AG08395 (cell line): ENCODE measurements at regions not wholly inside any gene's neighbourhood (a gene's known extent, or its start where the extent isn't known, plus 50 kb on each side); places are given as distances from the start of the nearest gene placed in this dataset.

Source experiments
- DNase-seq: peaks from one replicate; pipeline ENCODE4 v3.0.0; 2012; ENCODE audit warnings: mixed read lengths, low spot score

DNA sequence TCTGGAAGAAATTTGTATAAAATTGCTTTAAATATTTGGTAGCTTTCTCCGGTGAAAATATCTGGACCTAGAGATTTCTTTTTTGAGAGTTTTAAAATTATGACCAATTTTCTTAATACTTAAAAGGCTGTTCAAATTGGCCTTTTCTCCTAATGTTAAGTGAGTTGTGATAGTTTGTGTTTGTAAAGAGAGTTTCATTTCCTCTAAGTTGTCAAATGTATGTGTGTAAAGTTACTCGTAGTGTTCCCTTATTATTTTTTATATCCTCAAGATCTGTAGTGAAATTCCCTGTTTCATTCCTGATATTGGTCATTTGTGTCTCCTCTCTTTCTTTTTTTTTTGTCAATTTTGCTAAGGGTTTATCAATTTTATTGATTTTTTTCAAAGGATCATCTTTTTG is 92.6 kb upstream of the CTNNB1 start:
- DNase-seq, result no peak

DNA sequence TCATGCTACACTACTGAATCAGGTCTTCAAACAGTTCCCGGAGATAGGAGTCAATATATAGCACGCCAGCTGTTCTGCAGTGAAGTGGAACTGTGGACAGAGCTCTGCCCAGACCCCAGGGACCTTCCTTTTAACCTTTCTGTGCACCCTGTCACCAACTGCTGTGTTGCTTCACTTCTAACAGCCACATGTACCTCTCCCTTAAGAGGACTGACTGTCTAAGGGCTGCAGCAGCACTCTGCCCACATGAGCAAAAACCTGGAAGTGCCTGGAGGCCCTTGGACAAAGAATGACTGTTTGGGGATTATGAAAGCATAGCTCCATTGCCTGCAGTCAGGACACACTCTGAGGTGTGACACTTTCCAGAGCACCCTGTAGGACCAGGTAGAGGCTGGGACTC is 88.3 kb upstream of the CTNNB1 start:
- DNase-seq, result no peak

DNA sequence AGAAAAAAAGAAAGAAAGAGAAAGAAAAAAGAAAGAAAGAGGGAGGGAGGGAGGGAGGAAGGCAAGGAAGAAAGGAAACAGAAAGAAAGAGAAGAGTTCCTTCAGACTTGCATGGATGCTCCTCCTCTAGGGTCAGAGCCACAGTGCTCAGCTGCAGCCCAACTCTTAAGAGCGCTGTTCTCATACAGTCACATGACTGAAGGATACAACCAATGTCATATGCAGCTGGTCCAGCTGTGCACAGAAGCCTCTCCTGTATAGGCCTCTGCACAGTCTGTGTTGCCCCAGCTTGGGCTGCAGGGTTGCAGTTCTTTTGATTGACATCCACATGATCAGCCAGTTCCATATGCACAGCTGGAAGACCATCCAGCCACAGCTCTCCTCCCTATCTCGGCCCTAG is 86.8 kb upstream of the CTNNB1 start:
- DNase-seq, result no peak

DNA sequence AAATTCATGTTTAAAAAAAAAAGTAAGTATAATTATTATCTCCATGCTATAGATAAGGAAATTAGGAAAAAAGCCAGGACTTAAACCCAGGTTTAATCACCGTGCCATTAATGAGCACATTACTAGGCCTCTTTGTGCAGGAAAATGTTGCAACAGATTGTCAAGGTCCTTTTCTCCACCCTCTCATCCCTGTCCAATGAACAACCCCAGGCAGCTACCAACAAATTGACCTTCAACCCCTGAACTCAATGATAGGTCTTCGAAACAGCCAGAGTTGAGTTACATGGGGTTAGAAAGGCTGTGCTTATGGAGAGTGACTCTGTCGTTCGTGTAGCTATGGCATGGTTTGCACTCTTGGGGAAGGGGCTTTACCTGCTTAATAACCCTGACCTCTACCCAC is 84.2 kb upstream of the CTNNB1 start:
- DNase-seq, result no peak

DNA sequence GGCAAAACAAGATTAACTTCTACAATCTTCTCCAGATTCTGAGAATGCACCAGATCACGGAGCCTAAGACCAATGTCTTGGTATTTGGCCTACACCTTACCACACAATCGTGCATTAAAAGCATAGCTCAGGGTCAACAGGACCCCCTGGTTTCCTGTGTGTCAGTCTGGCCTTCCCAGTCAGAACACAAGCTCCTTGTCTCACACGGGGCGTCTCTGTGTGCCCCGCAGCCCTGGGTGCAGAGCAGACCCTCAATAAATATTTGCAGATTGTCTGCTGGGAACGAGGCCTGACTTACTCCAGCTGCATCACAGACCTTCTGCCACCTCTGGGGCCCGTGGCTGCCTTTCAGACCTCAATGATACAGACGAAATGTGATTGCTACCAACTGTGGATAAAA is 82.5 kb upstream of the CTNNB1 start:
- DNase-seq, result no peak

DNA sequence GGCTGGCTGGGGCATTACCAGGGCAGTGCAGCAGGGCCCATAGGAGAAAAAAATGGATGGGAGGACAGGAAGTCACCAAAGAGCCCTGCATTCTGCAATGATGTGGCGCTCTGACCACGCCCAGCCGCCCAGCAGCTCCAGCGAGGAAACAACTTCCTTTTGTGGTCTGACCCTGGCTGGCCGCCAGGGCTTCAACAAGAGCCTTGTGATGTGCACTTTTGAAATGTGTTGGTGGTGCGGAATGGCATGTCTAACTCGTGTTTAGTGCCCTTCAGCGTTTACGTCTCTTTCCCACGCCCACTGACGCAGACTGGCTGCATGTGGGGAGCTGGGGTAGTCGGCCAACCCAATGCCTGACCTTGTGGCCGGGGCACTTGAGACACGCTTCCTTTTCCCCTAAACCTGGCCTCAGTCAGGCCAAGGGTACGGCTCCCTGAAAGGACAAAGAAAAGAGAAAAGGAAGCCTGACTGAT is 81.9 kb upstream of the CTNNB1 start:
- DNase-seq, result peak; percentile 80

DNA sequence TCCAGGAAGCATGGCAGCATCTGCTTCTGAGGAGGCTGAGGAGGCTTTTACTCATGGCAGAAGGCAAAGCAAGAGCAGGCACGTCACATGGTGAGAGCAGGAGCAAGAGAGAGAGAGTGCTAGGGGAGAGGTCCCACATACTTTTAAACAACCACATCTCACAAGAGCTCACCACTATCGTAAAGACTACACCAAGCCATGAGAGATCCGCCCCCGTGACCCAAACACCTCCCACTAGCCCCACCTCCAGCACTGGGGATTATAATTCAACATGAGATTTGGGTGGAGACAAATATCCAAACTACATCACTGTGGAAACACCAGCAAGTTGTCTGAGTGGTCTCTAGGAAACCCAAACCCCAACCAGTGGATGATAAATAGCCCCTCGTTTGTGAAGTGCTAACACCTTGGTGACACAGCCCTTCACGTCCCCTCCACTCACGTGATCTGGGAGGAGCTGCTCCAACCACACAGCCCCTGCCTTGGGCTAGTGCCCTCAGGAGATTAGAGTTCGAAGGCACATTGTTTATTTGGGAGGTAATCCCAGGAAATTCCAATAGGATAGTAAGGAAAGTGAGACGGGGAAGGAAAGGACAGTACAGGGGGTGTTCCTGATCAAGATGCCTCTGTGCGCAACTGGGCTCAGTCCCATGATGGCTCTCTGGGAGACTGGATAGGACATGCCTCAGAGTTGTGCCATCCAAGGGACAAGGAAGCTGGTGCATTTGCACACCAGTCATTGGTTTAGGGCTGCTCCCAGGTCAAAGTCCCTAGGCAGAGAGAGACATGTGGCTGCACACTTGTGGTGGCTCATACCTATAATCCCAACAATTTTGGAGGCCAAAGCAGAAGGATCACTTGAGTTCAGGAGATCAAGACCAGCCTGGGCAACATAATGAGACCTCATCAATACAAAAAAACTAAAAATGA is 80.6 kb upstream of the CTNNB1 start:
- DNase-seq, result no peak

DNA sequence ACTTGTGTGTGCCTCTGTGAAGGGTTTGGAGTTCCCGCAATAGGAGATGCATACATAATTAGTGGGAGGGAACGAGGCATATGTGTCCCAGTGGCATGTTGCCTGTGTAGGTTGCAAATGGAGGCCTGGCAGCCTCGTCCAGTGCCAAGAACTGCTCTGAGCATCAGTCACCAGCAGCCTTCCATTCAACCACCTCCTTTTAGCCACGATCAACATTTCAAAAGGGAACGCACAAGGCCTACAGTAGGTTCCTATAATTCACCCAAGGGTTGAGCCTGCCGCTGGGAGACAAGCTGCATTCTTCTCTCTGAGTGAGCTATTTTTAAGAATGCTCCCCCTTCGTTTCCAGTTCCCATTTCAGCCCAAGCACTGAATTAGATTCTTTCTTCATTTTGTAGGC is 78.8 kb upstream of the CTNNB1 start:
- no peak for DNase-seq

DNA sequence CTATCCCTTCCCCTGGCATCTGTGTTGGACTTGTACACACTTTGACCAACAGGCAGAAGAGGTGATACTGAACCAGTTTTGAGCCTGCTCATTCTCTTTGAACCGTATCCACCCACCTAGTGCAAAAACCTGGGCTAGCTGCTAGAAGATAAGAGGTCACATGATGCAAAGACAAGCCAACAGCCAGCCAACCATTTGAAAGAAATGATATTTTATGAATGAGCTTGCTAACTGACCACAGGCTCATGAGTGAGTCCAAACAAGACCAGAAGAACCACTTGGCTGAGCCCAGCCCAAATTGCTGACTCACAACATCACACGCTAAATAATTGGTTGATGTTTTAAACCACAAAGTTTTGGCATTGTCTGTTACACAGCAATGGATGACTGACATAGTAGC is 74.0 kb upstream of the CTNNB1 start:
- no peak for DNase-seq

DNA sequence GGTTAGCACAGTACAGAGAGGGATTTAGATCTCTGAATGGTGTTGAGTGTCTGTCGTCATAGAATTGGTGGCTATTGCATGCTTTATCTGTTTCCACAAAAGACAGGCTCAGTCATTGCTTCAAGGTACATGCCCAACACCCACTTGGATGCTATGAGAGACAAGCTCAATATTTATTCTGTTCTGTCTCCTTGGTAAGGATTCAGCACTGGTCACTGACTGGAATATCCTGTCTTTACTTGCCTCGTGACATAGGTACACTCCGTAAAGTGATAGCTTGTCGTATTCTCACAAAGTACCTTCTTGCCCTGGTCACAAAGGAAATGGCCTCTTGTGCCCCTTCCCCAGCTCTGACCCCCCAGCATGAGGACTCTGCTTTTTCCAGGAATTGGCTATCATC is 72.8 kb upstream of the CTNNB1 start:
- DNase-seq, result no peak

DNA sequence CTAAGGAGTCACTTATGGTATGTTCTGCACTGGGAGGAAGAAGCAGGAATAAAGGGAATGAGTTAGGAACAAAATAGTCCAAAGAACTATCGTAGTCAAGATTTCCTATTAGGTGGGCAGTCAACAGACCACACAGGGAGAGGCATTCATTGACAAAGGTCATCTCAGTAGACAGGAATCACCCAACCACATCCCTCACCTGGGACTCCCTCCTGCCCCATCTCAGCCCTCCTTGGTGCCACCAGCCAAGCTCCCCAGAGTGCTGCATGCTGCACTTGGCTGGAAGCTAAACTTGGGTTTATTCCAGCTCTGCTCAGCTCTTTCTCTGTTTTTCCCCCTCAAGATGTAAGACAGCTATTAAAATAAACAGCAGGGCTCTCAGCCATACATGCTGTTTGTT is 72.3 kb upstream of the CTNNB1 start:
- DNase-seq, result no peak

DNA sequence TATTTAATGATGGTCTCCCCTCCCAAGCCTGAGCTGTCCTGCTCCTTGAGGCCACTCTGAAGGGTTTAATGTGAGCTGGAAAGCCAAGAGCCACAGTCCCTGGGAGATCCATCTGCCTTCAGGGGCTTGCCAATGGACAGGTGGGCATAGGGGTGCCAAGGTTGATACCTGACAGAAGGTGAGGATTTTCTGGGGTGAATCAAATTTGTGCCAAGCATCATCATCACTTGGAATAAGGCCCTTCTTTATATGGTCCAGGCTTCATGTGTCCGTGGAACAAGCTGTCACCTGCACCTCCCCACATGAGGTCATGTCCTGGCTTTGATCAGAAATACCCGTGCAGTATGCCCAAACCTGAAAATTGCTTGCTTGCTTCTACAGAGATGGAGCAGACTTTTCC is 71.9 kb upstream of the CTNNB1 start:
- DNase-seq, result no peak

DNA sequence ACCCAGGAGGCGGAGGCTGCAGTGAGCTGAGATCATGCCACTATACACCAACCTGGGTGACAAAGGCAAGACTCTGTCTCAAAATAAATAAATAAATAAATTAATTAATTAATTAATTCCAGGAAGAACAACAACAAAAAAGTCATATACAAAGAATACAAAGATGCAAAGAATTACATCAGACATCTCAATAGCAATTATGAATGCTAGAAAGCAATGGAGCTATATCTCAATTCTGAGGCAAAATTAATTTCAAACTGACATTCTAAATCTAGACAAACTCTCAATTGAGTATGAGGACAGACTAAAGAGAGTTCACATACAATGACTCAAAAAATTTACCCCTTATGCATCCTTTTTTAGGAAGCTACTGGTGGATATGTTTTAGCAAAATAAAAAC is 69.6 kb upstream of the CTNNB1 start:
- DNase-seq, result no peak

DNA sequence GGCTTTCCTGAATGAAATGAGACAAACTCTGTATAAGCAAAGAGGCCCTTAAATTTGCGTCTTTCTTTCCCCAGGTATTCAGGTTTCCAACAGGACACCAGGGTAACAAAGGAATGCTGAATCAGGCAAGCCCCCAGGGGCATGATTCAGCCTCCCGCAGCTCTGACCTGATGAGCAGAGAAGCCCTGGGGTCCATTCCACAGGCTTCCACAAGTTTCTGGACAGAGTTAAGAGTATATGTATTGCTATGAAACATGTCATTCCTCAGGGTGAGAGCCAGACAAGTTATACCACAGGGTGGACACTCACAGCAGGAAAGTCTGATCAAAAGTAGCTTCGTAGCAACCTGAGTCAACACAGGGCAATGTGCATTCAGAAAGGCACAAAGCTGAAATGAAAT is 68.1 kb upstream of the CTNNB1 start:
- DNase-seq, result no peak

DNA sequence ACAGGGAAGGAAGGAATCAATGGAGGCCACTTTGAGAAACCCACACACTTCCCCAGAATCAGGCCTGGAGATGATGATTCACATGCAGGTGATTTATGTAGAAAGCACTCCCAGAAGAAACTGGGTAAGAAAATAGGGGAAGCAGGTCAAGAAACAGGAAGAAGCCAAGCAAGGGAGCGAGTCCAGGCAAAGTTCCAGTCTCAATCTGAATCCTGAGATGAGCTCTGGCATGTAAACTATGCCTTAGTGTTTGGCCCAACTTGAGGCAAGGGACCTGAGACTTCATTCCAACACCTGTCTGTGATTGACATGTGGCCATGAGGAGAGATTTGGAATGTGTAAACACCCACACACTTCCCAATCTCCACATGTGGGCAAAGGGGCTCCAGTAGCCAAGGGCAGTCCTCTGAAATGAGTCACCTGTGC is 61.6 kb upstream of the CTNNB1 start:
- no peak for DNase-seq

DNA sequence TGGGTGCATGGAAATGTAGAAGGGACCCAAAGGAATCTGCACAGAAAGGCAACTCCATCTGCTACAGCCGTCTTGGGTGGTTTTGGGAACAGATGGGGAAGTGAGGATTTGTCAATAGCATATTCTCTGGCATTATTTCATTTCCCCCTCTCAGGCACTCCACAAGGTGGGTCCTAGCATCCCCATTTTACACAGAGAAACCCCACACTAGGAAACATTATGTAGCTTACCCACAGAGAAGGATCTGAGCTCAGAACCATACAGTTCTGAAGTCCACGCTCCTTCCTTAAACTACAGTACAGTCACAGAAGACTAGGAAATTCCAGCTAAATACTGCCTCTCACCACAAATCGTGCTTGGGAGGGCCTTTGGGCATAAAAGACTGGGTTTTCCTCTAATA is 61.2 kb upstream of the CTNNB1 start:
- no peak for DNase-seq

DNA sequence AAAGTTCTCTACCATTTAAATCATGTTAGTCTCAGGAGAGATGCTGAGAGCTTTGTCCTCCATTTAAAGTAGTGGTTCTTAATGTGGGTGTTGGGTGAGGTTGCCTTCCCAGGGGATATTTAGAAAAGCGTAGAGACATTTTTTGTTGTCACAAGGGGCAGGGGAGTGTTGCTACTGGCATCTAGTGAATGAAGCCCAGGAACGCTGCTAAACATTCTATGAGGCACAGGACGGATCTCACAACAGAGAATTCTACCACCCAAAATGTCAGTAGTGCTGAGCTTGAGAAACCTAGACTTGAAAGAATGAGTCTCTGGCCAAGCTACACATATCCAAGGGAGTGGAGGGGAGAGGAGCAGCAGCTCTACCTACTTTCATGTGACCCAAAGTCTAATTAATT is 60.7 kb upstream of the CTNNB1 start:
- DNase-seq, result no peak

DNA sequence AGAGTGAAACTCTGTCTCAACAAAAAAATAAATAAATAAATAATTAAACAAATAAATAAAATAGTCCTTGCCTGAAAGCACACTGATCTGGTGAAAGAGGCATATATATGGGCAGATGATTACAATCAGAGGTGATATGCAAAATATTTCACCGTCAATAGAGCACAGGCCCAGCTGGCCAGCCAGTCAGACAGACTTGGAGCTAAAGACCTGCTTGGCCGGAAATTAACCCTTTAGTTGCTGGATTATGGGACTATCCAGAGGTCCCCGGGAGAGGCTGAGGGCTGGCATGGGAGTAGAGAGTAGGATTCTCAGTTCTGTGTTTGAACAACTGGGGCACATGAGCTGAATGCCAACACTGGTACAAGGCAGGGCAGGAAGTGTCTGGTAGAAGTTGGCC is 59.1 kb upstream of the CTNNB1 start:
- DNase-seq, result no peak

DNA sequence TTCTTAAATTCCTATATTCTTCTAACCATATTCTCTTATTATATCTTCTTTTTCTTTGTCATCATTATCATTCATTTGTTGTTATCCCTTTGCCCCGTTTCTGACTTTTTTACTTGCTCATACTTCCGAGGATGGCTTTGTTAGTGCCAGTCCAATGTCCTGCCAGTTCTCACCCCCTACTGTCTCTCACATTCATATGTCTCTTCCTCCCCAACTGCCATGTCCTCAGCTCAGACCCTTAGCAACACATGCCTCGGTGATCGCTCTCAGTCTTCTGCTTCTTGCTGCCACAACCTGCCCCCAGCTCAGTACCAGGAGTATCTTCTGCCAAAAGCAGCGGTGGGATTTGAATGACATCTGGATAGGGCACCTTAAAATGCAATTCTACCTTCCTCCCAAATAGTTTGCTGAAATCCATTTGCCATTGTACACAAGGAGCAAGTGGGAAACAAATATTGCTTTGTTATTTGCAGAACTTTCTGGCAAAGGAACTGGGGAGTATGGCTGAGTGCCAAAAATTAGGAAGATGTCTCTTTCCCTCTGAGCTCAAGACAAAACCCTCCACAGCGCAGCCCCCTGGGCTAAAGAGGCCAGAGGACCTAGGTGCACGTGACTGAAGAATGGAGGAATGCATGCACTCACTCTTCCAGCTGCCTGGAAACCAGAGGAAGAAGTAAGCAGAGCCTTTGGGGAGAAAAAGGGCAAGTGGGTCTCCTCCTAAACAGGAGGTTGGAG is 57.7 kb upstream of the CTNNB1 start:
- DNase-seq, result no peak

DNA sequence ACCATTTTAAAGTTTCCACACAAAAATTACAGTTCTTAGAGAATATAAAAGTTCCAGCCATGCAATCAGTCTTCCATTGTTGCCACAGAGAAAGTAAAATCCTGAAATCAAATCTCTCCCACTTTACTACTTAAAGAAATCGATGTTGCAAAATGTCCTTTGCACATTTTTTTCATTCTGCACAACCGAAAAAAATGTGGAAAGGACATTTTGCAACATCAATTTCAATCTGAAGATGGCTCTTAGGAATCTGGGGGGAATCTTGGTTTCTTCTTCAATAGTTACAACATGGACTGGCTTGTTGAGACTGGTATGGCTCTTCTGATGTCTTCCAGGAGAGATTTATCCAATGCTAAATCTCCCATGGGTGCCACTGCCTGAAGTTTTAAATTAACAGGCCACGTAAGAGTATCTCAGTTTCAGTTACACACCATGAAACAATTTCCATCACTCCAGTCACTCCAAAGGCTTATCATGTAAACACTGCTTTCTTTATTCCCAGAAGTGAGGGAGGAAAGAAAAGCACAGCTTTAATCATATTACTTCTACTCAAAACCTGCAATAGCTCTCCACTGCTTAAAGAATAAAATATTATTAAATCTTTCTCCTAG is 55.8 kb upstream of the CTNNB1 start:
- no peak for DNase-seq

DNA sequence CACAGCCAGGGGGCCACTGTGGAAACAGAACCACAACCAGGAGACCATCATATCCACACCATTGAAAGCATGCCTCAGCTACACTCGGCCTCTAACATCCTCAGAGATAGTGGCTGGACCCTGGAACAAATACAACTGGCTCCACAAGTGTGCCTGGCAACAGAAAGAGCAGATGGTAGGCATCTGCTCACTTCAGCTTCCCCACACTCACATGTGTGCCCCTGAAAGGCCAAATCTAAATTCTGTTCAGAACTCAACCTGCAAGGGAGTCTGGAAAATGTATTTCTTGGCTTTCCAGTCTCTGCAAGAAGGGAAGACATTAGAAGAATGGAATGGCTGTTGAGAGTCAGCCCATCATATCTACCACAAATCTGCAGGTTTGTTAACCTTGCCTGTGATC is 54.7 kb upstream of the CTNNB1 start:
- DNase-seq, result no peak

DNA sequence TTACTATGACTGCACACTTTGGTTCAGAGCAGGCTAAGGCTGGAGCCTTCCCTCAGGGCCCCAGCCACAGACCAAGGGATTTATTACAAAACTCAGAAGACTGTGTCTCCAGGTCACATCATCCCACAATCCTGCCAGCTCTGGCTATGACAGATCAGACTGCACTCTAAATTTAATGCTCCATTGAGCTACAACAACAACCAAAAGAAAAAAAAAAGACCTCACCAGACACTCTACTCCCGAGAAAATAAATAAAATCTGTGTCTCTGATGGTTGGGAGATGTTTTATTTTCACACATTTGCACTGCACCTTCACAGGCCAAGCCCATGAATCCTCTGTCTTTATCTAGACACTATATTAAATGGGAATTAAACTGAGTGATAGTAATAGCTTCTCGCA is 50.8 kb upstream of the CTNNB1 start:
- DNase-seq, result no peak

DNA sequence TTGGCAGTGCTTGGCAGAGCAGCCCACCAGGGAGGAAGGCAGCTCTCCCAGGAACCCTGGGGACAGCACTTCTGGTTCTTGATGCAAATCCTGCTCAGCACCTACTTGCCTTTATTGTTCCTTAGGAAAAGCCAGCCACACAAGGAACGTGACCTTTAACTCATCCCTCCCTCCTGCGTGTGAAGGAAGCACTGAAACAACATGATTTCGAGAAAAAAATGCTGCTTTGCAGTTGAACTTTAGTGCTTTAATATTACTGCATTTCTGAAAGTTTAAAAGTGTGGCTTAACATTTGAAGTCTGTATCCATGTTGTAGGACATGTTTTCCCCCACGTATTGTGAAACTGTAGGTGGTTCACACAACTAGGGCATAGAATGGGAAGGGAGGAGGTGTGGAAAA is 50.4 kb upstream of the CTNNB1 start:
- DNase-seq, result no peak
